ENCODE measurements at regions not wholly inside any gene's neighbourhood (a gene's known extent, or its start where the extent isn't known, plus 50 kb on each side); places are given as distances from the start of the nearest gene placed in this dataset.

DNA sequence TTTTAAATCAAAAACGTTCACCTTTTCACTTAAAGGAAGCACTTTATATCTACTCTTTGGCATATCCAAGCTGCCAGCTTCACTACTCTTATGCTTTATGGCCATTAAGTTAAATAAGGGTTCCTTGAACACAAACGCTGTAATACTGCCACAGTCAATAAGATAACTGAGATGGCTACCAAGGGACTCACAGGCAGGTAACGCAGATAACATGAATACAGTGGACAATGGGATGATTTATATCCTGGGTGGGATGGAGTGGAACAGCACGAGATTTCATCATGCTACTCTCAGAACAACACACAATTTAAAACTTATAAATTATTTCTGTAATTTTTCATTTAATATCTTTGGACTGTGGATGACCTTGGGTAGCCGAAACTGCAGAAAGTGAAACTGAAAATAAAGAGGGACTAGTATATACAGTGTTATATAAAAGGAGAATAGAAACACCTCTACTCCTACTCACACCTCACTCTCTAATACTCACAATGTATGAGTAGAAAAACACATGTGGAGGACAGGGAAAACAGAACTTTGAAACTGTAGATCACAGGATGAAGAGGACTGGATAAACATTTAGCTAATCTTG is 367.3 kb downstream of the C12orf50 start:
- Histone ChIP-seq H3K36me3 (replicated peaks in 1 of 2; ENCODE audit: control extremely low read depth in 1 of 2, control insufficient read depth in 1 of 2, extremely low read depth in 1 of 2, insufficient read depth in 2 of 2, low read length in 1 of 2) (no peaks in the 10 kb centered on the region), H3K27ac (ENCODE audit: low read length in 2 of 2) (no peak overlapping the region), H3K27me3 (replicated peaks in 1 of 4; ENCODE audit: control extremely low read depth in 1 of 4, control insufficient read depth in 3 of 4, insufficient read depth in 4 of 4, low read length in 3 of 4) (no peaks in the 10 kb centered on the region), H3K9me3 (ENCODE audit: control extremely low read depth in 1 of 3, control insufficient read depth in 2 of 3, insufficient read depth in 1 of 3, low read length in 2 of 3) (no peaks in the 10 kb centered on the region), H3K4me3 (ENCODE audit: control extremely low read depth in 1 of 5, extremely low read depth in 1 of 5, insufficient read depth in 1 of 5, low read depth in 2 of 5, low read length in 4 of 5) (peak overlapping the region in 3 of 5 experiments; percentile 16 to 47 (median 37)), H2AFZ (ENCODE audit: insufficient read depth, low read depth, low read length, poor library complexity, severe bottlenecking) (peak overlapping the region; percentile 64), H3K4me2 (replicated peaks; ENCODE audit: low read depth, low read length, poor library complexity, severe bottlenecking) (peak overlapping the region; percentile 43), H3K79me2 (ENCODE audit: control insufficient read depth, insufficient read depth, low read length) (no peaks in the 10 kb centered on the region), H3K4me1 (ENCODE audit: control insufficient read depth in 2 of 2, insufficient read depth in 2 of 2, low read length in 2 of 2) (peaks cover 0 to 3% of the 10 kb centered on the region in 2 donors), H3K9ac (ENCODE audit: low read length) (peak overlapping the region; percentile 36), H4K20me1 (ENCODE audit: control insufficient read depth, insufficient read depth, low read length, poor library complexity, severe bottlenecking) (no peaks in the 10 kb centered on the region)
- ATAC-seq (ENCODE audit: low read depth) = no peak
- no CpG with 5 or more reads among the region's 5 CpGs for WGBS (ENCODE audit: insufficient coverage)
- DNase-seq = peak; percentile 7
- Mint-ChIP-seq H3K4me1 (peaks cover 7% of the 10 kb centered on the region), H3K27ac (no peak overlapping the region), H3K27me3 (no peaks in the 10 kb centered on the region), H3K9me3 (ENCODE audit: insufficient read depth) (no peaks in the 10 kb centered on the region), H3K4me3 (peak overlapping the region; percentile 51)
- ChIA-PET POLR2A (no interaction called here), CTCF (no interaction called here)
- intact Hi-C loops (cut with micrococcal nuclease) = no loop called here
- no peak for TF ChIP-seq EZH2 (IDR thresholded peaks at IDR 0.05; ENCODE audit: borderline replicate concordance, insufficient read depth, low read depth, low read length, poor library complexity, severe bottlenecking)
- TF ChIP-seq, protein P1, sequence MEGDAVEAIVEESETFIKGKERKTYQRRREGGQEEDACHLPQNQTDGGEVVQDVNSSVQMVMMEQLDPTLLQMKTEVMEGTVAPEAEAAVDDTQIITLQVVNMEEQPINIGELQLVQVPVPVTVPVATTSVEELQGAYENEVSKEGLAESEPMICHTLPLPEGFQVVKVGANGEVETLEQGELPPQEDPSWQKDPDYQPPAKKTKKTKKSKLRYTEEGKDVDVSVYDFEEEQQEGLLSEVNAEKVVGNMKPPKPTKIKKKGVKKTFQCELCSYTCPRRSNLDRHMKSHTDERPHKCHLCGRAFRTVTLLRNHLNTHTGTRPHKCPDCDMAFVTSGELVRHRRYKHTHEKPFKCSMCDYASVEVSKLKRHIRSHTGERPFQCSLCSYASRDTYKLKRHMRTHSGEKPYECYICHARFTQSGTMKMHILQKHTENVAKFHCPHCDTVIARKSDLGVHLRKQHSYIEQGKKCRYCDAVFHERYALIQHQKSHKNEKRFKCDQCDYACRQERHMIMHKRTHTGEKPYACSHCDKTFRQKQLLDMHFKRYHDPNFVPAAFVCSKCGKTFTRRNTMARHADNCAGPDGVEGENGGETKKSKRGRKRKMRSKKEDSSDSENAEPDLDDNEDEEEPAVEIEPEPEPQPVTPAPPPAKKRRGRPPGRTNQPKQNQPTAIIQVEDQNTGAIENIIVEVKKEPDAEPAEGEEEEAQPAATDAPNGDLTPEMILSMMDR (IDR thresholded peaks at IDR 0.05) = no peak

GRCh38 chr12:87660987-87661774 is 368.0 kb downstream of the C12orf50 start:
- WGBS (ENCODE audit: insufficient coverage) = 86% methylated on average over 2 of the region's 2 CpGs
- Histone ChIP-seq H3K9ac (ENCODE audit: low read length) (peak overlapping the region; percentile 36), H3K36me3 (replicated peaks in 1 of 2; ENCODE audit: control extremely low read depth in 1 of 2, control insufficient read depth in 1 of 2, extremely low read depth in 1 of 2, insufficient read depth in 2 of 2, low read length in 1 of 2) (no peaks in the 10 kb centered on the region), H3K79me2 (ENCODE audit: control insufficient read depth, insufficient read depth, low read length) (no peaks in the 10 kb centered on the region), H3K27ac (ENCODE audit: low read length in 2 of 2) (no peak overlapping the region), H3K27me3 (replicated peaks in 1 of 4; ENCODE audit: control extremely low read depth in 1 of 4, control insufficient read depth in 3 of 4, insufficient read depth in 4 of 4, low read length in 3 of 4) (no peaks in the 10 kb centered on the region), H2AFZ (ENCODE audit: insufficient read depth, low read depth, low read length, poor library complexity, severe bottlenecking) (peak overlapping the region; percentile 64), H3K9me3 (ENCODE audit: control extremely low read depth in 1 of 3, control insufficient read depth in 2 of 3, insufficient read depth in 1 of 3, low read length in 2 of 3) (no peaks in the 10 kb centered on the region), H3K4me2 (replicated peaks; ENCODE audit: low read depth, low read length, poor library complexity, severe bottlenecking) (peak overlapping the region; percentile 43), H3K4me1 (ENCODE audit: control insufficient read depth in 2 of 2, insufficient read depth in 2 of 2, low read length in 2 of 2) (peaks cover 0 to 3% of the 10 kb centered on the region in 2 donors), H3K4me3 (ENCODE audit: control extremely low read depth in 1 of 5, extremely low read depth in 1 of 5, insufficient read depth in 1 of 5, low read depth in 2 of 5, low read length in 4 of 5) (peak overlapping the region in 1 of 5 experiments; percentile 47), H4K20me1 (ENCODE audit: control insufficient read depth, insufficient read depth, low read length, poor library complexity, severe bottlenecking) (no peaks in the 10 kb centered on the region)
- H3K27ac Mint-ChIP-seq = no peak overlapping the region
- ChIA-PET POLR2A (no interaction called here), CTCF (interaction anchor here (0.5 kb wide), 1 partner anchor 381 kb away, joined by 6 read pairs; no protein-coding TSS in a partner anchor)
- no peaks in the 10 kb centered on the region for H3K9me3 Mint-ChIP-seq (ENCODE audit: insufficient read depth)
- no peak for TF ChIP-seq EZH2 (IDR thresholded peaks at IDR 0.05; ENCODE audit: borderline replicate concordance, insufficient read depth, low read depth, low read length, poor library complexity, severe bottlenecking)
- TF ChIP-seq, protein P1 (IDR thresholded peaks at IDR 0.05) = no peak
- no peaks in the 10 kb centered on the region for H3K27me3 Mint-ChIP-seq
- ATAC-seq (ENCODE audit: low read depth) (no peak), DNase-seq (no peak)
- intact Hi-C loops (cut with micrococcal nuclease) = no loop called here
- no peak overlapping the region for H3K4me3 Mint-ChIP-seq
- peaks cover 7% of the 10 kb centered on the region for H3K4me1 Mint-ChIP-seq

Data from B cell (primary cell).